GM21717 (cell line): ENCODE measurements at regions not wholly inside any gene's neighbourhood (a gene's known extent, or its start where the extent isn't known, plus 50 kb on each side); places are given as distances from the start of the nearest gene placed in this dataset.
"Not testable (repeated sequence)": the region's sequence is repeated elsewhere in the genome, so short reads cannot be mapped to it uniquely, and the experiment has no call there.

Experiments
- ATAC-seq: cut with Tn5 transposase; IDR thresholded peaks from one replicate; pipeline ENCODE4 v1.9.1; 2021; ENCODE audit warnings: mild to moderate bottlenecking, moderate library complexity; ENCODE audit not compliant: unreplicated experiment

- no peak for ATAC-seq
Measured at GRCh38 chr6:37078814-37079213, 73.4 kb downstream of the FGD2 start.

- ATAC-seq, result no peak
Measured at GRCh38 chr6:37081042-37081607, 75.7 kb downstream of the FGD2 start.

GRCh38 chr6:37082390-37083130 is 77.1 kb downstream of the FGD2 start:
- no peak for ATAC-seq

GRCh38 chr6:37083243-37084138 is 78.0 kb downstream of the FGD2 start:
- ATAC-seq, result no peak

- ATAC-seq, result not testable (repeated sequence)
Measured at GRCh38 chr6:37084665-37085064, 79.2 kb downstream of the FGD2 start.

- ATAC-seq, result no peak
Measured at GRCh38 chr6:37085198-37085597, 79.7 kb downstream of the FGD2 start.

GRCh38 chr6:37088897-37089296 is 81.1 kb upstream of the PIM1 start:
- no peak for ATAC-seq

GRCh38 chr6:37089783-37090182 is 80.2 kb upstream of the PIM1 start:
- no peak for ATAC-seq

DNA sequence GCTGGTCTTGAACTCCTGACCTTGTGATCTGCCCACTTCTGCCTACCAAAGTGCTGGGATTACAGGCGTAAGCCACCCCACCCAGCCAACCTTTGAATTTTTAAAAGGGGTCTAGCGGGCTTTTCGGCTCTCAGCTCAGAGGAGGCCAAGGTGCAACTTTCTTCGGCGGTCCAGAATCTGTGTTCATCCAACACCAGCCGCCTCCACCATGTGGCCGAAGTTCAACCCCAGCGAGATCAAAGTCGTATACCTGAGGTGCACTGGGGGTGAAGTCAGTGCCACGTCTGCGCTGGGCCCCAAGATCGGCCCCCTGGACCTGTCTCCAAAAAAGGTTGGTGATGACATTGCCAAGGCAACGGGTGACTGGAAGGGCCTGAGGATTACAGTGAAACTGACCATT is 78.8 kb upstream of the PIM1 start:
- not testable (repeated sequence) for ATAC-seq

- ATAC-seq, result not testable (repeated sequence)
Measured at GRCh38 chr6:37091586-37091985, 78.4 kb upstream of the PIM1 start.

- ATAC-seq, result no peak
Measured at GRCh38 chr6:37092923-37093727, 76.8 kb upstream of the PIM1 start.

- ATAC-seq, result no peak
Measured at GRCh38 chr6:37093728-37094069, 76.3 kb upstream of the PIM1 start.

DNA sequence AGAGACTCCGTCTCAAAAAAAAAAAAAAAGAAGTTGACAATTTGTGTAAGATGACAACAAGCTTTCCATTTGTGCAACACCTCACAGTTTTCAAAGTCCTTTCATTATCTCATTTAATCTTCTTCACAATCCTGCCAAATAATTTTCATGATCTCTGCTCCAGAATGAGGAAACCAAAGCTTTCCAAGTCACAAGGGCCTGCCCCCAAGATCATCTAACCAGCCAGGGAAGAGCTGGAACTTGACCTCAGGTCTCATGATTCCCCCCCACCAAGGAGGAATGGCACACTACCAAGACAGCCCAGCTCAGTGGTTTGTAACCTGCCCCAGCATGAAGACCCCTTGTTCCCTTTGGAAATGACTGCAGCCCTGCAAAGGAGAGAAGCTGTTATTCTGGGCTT is 74.0 kb upstream of the PIM1 start:
- no peak for ATAC-seq

GRCh38 chr6:37097335-37097734 is 72.6 kb upstream of the PIM1 start:
- ATAC-seq, result no peak

DNA sequence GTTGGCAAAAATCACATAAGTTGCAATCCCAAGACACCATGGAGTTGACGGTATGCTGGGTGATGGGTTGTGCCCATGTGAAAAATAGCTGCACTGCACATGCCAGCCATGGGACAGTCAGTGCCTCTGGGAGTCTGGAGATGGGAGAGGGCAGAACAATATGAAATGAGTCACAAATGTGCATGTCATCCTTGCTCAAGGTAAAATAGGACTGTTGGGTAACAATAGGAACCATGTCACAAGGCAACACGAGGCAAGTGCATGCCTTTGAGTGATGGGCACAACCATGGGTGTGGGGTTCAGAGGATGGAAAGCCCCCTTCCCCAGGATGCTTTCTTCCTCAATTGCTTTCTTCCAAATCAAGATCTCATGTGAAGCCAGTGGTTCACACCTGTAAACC is 70.5 kb upstream of the PIM1 start:
- no peak for ATAC-seq

DNA sequence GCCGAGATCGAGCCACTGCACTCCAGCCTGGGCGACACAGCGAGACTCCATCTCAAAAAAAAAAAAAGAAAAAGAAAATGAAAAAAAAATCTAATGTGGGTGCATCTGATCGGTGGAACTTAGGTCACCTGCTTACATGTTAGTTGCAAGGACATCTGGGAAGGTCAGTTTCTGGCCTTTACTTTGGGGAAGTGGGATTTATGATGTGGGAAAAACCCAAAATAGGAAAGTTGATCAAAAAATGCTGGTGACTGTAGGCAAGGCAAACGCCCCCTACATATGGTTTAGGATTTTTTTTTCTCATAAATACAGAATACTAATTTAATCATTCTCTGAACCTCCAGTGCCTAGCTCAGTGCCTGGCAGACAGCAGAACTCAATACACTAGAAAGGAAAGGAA is 69.2 kb upstream of the PIM1 start:
- ATAC-seq, result no peak

GRCh38 chr6:37101991-37102298 is 68.0 kb upstream of the PIM1 start:
- ATAC-seq, result no peak

GRCh38 chr6:37102299-37103168 is 67.4 kb upstream of the PIM1 start:
- ATAC-seq, result peak; percentile 73

GRCh38 chr6:37103169-37104039 is 66.5 kb upstream of the PIM1 start:
- ATAC-seq, result no peak

DNA sequence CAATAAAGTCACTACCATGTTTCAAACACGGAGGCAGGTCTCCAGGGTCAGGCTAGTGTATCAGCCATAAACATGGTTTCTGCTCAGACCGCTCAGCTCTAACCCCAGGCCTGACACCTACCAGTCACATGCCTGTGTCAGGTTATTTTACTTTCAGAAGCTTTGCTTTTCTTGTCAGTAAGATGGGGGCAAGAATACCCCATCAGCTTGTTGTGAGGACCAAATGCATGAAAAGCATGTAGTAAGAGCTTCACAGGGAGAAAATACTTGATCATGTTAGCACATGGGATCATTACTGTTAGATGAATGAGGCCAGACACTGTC is 65.2 kb upstream of the PIM1 start:
- ATAC-seq, result no peak
